A673 (cell line): ENCODE measurements at regions not wholly inside any gene's neighbourhood (a gene's known extent, or its start where the extent isn't known, plus 50 kb on each side); places are given as distances from the start of the nearest gene placed in this dataset.

ENCODE experiments used
- EZH2 ChIP-seq: fragments of 200-600 bp; sonication (generic); IDR thresholded peaks from 2 replicates; pipeline ENCODE4 v1.6.1; 2017; ENCODE audit warnings: borderline replicate concordance, low read depth, mild to moderate bottlenecking, mixed read lengths, antibody characterized with exemption, low read length; ENCODE audit not compliant: poor library complexity, severe bottlenecking
- TF ChIP-seq, protein P1 (sequence below): fragments of 300-800, 200-600 bp; sonication (generic); conservative IDR thresholded peaks from 2 replicates; pipeline ENCODE4 v1.5.1; 2017; ENCODE audit warnings: low read depth, mild to moderate bottlenecking, antibody characterized with exemption, low read length, moderate library complexity, mixed read lengths

DNA sequence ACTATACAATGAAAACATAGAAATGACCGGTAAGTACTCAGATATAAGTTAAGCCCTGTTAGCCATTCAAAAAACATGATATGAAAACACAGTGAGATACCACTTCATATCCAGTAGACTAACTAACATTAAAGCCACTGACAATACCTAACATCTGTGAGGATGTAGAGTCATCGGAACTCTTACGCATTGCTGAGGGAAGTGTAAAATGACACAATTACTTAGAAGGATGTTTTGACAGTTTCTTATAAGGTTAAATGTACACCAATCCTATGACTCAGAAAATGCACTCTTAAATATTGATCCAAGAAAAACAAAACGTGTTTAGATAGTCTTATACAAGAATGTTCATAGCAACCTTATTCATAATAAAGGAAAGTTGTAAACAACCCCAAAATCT is 782.9 kb downstream of the BCL11B start:
- TF ChIP-seq, protein P1, sequence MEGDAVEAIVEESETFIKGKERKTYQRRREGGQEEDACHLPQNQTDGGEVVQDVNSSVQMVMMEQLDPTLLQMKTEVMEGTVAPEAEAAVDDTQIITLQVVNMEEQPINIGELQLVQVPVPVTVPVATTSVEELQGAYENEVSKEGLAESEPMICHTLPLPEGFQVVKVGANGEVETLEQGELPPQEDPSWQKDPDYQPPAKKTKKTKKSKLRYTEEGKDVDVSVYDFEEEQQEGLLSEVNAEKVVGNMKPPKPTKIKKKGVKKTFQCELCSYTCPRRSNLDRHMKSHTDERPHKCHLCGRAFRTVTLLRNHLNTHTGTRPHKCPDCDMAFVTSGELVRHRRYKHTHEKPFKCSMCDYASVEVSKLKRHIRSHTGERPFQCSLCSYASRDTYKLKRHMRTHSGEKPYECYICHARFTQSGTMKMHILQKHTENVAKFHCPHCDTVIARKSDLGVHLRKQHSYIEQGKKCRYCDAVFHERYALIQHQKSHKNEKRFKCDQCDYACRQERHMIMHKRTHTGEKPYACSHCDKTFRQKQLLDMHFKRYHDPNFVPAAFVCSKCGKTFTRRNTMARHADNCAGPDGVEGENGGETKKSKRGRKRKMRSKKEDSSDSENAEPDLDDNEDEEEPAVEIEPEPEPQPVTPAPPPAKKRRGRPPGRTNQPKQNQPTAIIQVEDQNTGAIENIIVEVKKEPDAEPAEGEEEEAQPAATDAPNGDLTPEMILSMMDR, result no peak
- TF ChIP-seq EZH2, result no peak
